Panc1 (cell line): ENCODE measurements at regions not wholly inside any gene's neighbourhood (a gene's known extent, or its start where the extent isn't known, plus 50 kb on each side); places are given as distances from the start of the nearest gene placed in this dataset.

Source experiments
- ATAC-seq: fragments of 200-7000 bp; cut with Tn5 transposase; 2 replicates; pipeline ENCODE4 v1.9.1; 2020; ENCODE audit warnings: mild to moderate bottlenecking, moderate library complexity
- BruUV-seq: library from RNA; stranded (reverse); fragments of 400-500 nt; replicated peaks from 2 replicates; lab custom pipeline; 2021; lab: Mats Ljungman, UMichigan
- CTCF ChIA-PET: fragments of 300-600 bp; sonication (Branson Sonifier 250); formaldehyde crosslinking; loops from one replicate; lab custom pipeline; 2022; ENCODE audit warnings: antibody characterized with exemption; lab: Charles Lee
- POLR2A ChIA-PET: fragments of 300-600 bp; sonication (Branson Sonifier 250); formaldehyde crosslinking; loops from one replicate; lab custom pipeline; 2022; ENCODE audit warnings: antibody characterized with exemption; lab: Charles Lee
- DNase-seq: peaks from one replicate; pipeline ENCODE4 v3.0.0-alpha.2; 2010; ENCODE audit warnings: low read depth, low spot score
- H3K27ac ChIP-seq: 2 replicates; pipeline ENCODE4 v1.5.1; 2011; ENCODE audit warnings: mild to moderate bottlenecking, low read length, inconsistent platforms
- H3K27me3 ChIP-seq: fragments of 200-500 bp; sonication (Bioruptor generic); 2 replicates; pipeline ENCODE4 v1.6.0; 2014; ENCODE audit warnings: low read length, inconsistent platforms; ENCODE audit not compliant: control insufficient read depth, insufficient read depth
- H3K36me3 ChIP-seq: fragments of 200-500 bp; sonication (Bioruptor generic); 2 replicates; pipeline ENCODE4 v1.5.1; 2014; ENCODE audit warnings: inconsistent platforms, mild to moderate bottlenecking, low read length, moderate library complexity; ENCODE audit not compliant: control insufficient read depth, insufficient read depth
- H3K4me1 ChIP-seq: 2 replicates; pipeline ENCODE4 v1.5.1; 2011; ENCODE audit warnings: inconsistent platforms, mild to moderate bottlenecking, low read length, moderate library complexity; ENCODE audit not compliant: control insufficient read depth, insufficient read depth
- H3K4me3 ChIP-seq, 2 experiments: 2 replicates each; pipeline ENCODE4 v1.5.1; 2011 to 2012; ENCODE audit warnings: low read depth in 2 of 2, low read length in 2 of 2, mild to moderate bottlenecking in 2 of 2, inconsistent platforms in 1 of 2, moderate library complexity in 1 of 2
- H3K9me3 ChIP-seq: fragments of 200-500 bp; sonication (Bioruptor generic); 2 replicates; pipeline ENCODE4 v1.5.1; 2014; ENCODE audit warnings: low read depth, mild to moderate bottlenecking, inconsistent platforms, low read length, moderate library complexity; ENCODE audit not compliant: control insufficient read depth, insufficient read depth
- CTCF ChIP-seq: fragments of 450-650 bp; IDR thresholded peaks from 2 replicates; pipeline ENCODE4 v1.5.1; 2017; ENCODE audit warnings: mild to moderate bottlenecking
- POLR2AphosphoS5 ChIP-seq: IDR thresholded peaks from 2 replicates; pipeline ENCODE4 v1.6.1; 2012; ENCODE audit warnings: mild to moderate bottlenecking, low read depth, low read length, moderate library complexity
- REST ChIP-seq, 2 experiments: IDR thresholded peaks; 2 replicates each; pipeline ENCODE4 v1.6.1; 2011 to 2012; ENCODE audit warnings: low read depth in 2 of 2, control low read depth in 1 of 2, low read length in 1 of 2, mild to moderate bottlenecking in 1 of 2, moderate library complexity in 1 of 2; ENCODE audit not compliant: insufficient read depth in 1 of 2
- SIN3A ChIP-seq: IDR thresholded peaks from 2 replicates; pipeline ENCODE4 v1.6.1; 2012; ENCODE audit warnings: low read depth, mild to moderate bottlenecking, low read length, moderate library complexity, borderline replicate concordance; ENCODE audit not compliant: insufficient read depth
- TCF7L2 ChIP-seq: IDR thresholded peaks from 2 replicates; pipeline ENCODE4 v1.6.1; 2011; ENCODE audit warnings: mild to moderate bottlenecking, low read depth, low read length, inconsistent platforms
- in situ Hi-C: cut with HindIII; loops from 2 replicates; pipeline ENCODE4 v1.10.0; 2016; ENCODE audit warnings: low sequenced_read_pairs, low pct_unique_long_range_greater_than_20kb
- intact Hi-C: fragments of 100-400 bp; cut with micrococcal nuclease; formaldehyde crosslinking; loops from one replicate; pipeline ENCODE4 v1.10.0; 2022; ENCODE audit not compliant: unreplicated experiment

GRCh38 chr4:187426511-187426910 is 569.1 kb upstream of the ZFP42 start:
- intact Hi-C loops, result no loop called here
- CTCF ChIA-PET, result no interaction called here
- Histone ChIP-seq H3K4me3 (no peak overlapping the region), H3K27ac (no peak overlapping the region), H3K36me3 (no peaks in the 10 kb centered on the region), H3K4me1 (no peaks in the 10 kb centered on the region), H3K9me3 (no peaks in the 10 kb centered on the region), H3K27me3 (no peaks in the 10 kb centered on the region)
- TF ChIP-seq POLR2AphosphoS5, result no peak
- no peak for TF ChIP-seq TCF7L2
- TF ChIP-seq REST (IDR thresholded peaks at IDR 0.05; ENCODE audit: insufficient read depth in 1 of 2, low read depth in 2 of 2, low read length in 1 of 2), result no peak
- no peak for TF ChIP-seq CTCF
- no peak for TF ChIP-seq SIN3A
- ATAC-seq, result no peak
- POLR2A ChIA-PET, result no interaction called here
- no peak for DNase-seq
- in situ Hi-C loops, result no loop called here
- no TSS peak for BruUV-seq

GRCh38 chr4:187432310-187432709 is 563.3 kb upstream of the ZFP42 start:
- H3K4me3 ChIP-seq, result no peak overlapping the region
- no peak overlapping the region for H3K27ac ChIP-seq
- TF ChIP-seq TCF7L2, result no peak
- no peak for TF ChIP-seq SIN3A
- no peak for TF ChIP-seq REST (IDR thresholded peaks at IDR 0.05; ENCODE audit: insufficient read depth in 1 of 2, low read depth in 2 of 2, low read length in 1 of 2)
- TF ChIP-seq POLR2AphosphoS5, result no peak
- no peak for TF ChIP-seq CTCF
- no peaks in the 10 kb centered on the region for H3K4me1 ChIP-seq
- in situ Hi-C loops, result no loop called here
- H3K9me3 ChIP-seq, result no peaks in the 10 kb centered on the region
- no peaks in the 10 kb centered on the region for H3K36me3 ChIP-seq
- POLR2A ChIA-PET, result no interaction called here
- ATAC-seq, result no peak
- no peaks in the 10 kb centered on the region for H3K27me3 ChIP-seq
- intact Hi-C loops, result no loop called here
- DNase-seq, result no peak
- CTCF ChIA-PET, result no interaction called here
- no TSS peak for BruUV-seq
